HG03095 (cell line): ENCODE measurements at regions not wholly inside any gene's neighbourhood (a gene's known extent, or its start where the extent isn't known, plus 50 kb on each side); places are given as distances from the start of the nearest gene placed in this dataset.

Source experiments
- ATAC-seq: cut with Tn5 transposase; IDR thresholded peaks from one replicate; pipeline ENCODE4 v1.9.1; 2021; ENCODE audit warnings: moderate library complexity; ENCODE audit not compliant: unreplicated experiment

DNA sequence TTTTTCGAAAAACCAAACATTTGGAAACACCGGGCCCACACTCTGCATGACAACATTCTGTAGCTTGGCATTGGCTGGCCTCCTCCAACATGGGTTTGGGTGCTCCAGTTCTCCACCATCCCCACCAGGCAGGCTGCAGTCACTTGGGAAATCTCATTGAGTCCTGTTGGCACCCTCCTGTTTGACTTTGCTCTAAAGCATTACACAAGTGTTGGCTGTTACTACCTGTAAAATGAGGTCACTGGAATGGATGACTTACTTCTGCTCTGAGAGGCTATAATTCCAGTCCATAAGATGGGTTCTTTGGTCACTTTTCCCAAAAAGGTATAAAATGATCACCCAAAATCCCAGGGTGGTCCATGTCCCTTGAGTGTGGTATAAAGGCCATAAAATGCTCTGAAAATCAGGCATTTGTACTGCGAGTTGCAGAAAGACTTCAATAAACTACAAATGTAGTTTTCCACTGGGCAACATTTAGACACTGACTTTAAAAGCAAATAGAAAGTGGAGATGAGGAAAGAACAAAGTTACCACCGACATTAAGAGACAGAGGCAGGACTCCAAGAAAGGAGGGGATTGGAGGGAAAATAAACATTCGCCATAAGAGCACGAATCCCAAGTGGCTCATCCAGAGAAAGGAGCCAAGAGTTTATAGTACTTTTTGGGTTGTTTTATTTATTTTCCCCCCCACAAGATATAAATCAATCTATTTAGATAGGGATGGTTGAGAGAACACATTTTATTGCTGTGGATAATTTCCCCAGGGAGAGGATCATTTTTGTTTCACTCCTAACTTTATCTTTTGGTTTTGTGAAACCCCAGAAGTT, 295.1 kb downstream of the TLE1 start:
- no peak for ATAC-seq

DNA sequence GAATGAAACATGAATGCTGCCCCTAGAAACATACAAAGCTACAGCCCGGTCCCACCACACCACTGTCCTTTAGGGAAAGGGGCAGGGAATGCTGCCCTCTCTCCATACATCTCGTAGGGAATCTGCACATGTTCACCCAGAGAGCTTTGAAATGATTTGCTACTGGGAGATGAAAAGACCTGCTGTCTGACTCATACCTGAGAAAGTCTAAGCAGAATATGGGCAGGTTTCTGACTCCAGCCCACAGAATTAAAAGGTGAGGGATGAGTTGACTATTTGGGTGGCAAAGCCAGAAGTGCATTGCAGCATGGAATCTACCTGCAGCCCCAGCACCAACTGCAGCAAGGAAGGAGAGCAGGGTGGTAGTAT, 297.9 kb downstream of the TLE1 start:
- no peak for ATAC-seq

DNA sequence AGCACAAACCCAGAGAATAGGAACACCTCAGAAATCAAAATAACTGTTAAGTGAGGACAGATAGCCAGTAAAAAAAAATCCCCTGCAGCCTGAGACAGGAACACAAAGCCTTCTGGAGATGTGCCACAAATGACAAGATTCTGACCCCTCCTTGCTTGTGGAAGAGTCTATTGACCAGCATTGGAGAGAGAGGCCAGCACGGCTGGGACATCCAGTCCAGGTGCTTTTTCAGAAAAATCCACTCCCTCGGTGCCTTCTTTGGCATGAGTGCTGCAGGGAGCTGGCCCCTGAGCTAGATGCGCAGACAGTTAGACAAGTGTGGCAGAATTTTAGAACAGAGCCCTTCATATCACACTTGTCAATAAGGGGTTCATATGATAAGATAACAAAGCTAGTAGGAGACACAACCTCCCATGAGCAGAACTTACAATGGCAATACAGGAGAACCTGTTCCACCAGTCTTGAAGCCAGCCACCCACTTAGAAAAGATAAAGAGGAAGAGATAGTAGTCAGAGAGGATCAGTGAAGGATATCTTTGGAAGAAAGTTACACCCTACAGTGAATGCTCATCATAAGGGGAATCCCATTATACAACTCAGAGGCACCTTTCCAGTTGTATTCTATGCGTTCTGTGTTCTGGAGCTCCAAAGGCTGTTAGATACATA, 298.4 kb downstream of the TLE1 start:
- ATAC-seq = no peak

DNA sequence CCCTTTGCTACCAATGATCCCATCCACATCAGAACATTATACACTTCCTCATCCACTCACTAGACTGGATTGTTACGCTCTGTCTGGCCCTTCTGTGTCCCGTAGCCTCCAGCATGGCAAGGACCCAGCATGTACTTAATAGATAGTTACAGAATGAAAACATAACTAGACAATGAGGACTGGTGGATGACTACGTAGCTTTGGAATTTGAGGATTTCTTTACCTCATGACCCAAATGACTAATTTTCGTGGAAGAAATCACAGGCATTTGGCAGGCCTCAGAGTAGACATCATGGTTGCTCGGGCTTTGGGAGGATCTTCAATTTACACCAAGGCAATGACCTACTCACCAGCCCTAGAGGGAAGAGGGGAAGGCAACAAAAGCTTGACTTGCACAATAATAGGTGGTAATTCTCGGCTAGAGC, 299.8 kb downstream of the TLE1 start:
- ATAC-seq = no peak

DNA sequence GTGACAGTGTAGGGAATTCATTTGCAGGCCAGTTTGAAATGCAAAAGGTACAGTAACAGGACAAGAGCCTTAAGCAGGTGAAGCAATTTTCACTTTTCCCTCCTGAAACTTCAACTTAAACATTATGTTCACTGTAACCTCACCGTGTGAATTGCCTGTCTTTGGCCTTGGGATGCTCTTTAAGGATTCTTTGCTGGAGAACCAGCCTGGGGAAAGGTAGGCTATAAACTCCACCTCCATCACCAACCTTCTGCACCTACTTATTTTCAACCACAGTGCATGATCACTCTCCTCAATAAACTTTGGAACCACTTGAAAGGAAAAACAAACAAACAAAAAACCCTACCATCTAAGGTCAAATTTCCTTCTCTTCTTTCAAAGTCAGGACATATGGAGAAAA, 300.5 kb downstream of the TLE1 start:
- no peak for ATAC-seq

DNA sequence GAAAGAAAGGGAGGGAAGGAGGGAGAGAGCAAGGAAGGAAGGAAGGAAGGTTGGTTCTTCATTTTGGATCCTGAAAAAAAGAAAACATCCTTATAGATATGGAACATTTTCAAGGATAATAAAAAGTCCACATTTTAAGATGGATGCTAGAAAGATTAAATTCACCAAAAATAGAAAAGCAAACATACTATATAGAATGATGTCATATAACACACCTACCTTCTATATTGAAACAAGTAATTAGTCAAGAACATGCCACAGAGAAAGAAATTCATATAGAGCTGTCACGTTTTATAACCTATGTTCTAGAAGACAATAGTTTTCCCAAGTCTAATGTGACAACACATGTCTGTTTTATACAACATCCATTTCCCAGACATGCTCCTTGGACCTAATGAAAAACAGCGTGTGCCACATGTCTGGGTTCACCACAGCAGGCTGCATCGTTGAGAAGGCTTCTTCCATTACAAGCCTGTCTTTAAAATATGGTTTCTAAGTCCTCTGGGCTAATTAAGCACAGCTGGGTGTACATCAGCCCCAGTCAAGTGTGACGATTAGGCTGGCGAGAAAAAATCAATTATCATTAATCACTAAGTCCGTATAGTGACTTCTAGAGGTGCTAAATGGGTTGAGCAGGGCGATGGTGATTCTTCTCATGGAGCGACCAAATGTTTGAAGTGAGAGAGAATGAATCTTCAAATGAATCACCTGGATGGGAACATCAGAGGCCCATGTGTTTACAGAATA, 301.8 kb downstream of the TLE1 start:
- no peak for ATAC-seq

DNA sequence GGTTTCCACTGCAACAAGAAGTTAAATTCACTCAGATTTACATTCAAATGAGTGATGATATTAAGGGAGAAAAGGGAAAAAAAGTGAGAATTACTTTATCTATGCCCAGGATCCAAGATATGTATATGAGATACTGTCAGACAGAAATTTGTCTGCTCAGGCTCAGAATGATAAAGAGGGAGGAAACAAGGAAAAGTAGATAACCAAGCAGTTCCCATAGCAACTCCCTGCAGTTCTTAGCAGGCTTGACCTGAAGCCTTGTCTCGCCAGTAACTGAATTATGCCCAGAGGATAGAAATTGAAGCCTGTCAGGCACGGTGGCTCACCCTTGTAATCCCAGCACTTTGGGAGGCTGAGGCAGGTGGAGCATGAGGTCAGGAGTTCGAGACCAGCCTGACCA, 304.4 kb downstream of the TLE1 start:
- no peak for ATAC-seq

DNA sequence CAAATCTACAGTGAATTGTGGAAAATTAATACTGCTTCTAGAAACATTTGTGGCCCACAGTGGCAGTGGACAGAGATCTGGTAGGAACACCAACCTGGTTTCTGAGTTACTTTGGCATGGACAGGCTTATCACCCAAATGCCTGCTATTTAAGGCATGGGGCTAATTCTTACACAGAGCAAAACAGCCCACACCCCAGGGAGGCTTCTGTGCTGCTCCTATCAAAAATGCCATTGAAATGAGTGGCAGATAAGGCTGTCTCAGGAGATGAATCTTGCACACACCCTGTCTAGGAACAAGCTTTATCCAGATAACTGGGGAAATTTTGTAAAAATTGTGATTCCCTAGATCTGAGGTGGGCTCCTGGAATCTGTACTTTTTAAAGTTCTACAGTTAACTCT, 307.1 kb downstream of the TLE1 start:
- ATAC-seq = no peak

DNA sequence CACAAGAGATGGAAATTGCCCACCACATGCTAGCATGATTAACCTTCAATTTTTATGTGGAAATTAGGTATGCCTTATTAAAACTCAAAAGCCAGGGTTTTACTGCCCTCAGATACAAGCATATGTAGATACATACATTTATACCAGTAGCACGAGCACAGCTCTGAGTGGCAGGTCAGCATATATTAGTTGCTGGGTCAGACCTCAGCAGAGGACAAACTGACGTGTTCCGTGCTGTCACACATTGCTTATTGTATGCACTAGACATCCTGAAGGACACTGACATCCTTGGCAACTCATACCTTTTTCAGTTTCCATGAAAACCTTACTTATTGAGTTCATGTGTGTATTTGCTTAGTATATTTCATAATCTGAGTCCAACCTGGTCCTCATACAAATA, 307.7 kb downstream of the TLE1 start:
- ATAC-seq = no peak

DNA sequence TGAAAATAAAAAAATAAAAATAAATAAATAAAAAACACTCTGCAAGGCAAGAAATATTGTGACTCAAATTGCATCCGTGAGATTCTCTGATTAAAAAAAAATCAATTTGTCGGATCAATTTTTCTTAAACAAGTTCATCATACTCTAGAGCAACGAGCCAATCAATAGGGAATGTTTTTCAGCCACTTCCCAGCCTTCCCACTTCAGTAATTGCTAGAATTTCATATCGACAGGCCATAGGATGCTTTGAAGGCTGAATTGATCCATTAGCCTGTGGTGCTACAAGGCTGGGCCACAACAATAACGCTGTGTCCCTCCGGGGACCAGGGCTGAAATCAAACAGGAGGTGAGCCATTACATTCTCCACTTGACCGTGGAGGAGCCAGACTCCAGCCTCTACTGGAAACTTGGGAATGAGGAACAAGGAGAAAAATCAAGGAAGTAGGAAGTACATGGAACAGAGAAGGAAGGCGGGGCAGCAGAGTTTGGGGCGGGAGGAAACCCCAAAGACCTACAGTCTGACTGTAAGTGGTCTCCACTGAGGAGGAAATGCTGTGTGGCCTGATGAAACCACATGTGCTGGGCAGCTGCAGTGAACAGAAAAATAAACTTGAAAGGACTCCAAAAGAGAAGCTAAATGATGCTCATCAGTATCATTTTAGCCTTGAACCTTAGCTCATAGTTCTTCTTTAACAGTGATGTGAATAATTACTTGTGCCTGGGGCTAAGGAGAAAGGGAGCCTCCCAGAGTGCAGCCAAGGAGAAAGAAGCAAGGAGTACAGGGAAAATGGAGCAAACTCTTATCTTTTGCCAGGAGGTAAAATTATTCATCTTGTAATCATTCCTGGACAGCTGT, 308.6 kb downstream of the TLE1 start:
- no peak for ATAC-seq

DNA sequence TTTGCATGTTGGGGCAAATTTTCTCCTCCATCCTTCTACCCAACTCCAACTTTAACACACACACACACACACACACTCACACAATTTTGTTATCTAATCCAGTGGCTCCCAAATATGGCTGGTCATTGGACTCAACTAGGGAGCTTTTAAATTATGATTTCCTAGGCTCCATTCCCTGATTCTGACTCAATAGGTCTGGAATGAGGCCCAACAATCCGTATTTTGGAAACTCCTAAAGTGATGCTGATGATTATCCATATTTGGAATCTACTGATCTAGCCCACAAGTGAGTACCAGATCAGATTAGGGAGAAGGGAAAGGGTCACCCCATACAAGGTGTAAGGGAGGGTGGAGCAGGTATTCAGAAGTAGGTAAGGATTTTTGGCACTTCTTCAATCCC, 309.7 kb downstream of the TLE1 start:
- ATAC-seq = no peak

DNA sequence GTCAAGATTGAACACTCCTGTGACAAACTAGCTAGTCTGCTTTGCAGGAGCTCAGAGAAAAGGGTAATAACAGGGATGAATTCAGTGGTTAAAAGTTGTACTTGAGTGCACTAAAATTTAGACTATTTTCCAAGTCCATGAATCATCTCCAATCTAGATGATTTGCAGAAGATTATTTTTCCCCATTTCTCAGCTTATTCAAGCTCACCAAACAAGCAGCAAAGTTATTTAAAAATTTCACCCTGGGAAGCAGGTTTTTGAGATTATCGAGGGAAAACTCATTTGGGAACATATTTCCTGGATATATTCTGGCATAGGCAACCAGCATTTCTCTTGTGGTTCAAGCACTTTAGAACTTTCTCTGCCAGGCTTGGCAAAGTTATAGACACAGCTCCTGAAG, 311.4 kb downstream of the TLE1 start:
- no peak for ATAC-seq

DNA sequence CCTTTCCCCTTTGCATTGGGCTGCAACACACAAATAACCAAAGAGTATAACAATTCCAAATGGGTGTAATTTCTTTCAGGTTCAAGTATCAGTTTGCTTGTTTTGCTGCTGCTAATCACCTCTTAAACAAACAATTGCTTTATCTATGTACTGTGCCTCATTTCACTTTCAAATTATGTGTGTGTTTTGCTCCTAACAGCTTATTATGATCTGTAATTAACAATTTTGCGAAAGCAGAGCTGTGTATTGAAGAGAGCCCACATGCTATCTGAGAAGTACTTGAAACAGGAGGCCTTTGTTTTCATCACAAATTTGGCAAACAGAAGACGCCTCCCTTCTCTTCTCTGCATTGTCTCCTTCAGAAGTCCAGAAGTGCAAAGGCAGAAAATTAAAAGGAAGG, 312.0 kb downstream of the TLE1 start:
- ATAC-seq = no peak

DNA sequence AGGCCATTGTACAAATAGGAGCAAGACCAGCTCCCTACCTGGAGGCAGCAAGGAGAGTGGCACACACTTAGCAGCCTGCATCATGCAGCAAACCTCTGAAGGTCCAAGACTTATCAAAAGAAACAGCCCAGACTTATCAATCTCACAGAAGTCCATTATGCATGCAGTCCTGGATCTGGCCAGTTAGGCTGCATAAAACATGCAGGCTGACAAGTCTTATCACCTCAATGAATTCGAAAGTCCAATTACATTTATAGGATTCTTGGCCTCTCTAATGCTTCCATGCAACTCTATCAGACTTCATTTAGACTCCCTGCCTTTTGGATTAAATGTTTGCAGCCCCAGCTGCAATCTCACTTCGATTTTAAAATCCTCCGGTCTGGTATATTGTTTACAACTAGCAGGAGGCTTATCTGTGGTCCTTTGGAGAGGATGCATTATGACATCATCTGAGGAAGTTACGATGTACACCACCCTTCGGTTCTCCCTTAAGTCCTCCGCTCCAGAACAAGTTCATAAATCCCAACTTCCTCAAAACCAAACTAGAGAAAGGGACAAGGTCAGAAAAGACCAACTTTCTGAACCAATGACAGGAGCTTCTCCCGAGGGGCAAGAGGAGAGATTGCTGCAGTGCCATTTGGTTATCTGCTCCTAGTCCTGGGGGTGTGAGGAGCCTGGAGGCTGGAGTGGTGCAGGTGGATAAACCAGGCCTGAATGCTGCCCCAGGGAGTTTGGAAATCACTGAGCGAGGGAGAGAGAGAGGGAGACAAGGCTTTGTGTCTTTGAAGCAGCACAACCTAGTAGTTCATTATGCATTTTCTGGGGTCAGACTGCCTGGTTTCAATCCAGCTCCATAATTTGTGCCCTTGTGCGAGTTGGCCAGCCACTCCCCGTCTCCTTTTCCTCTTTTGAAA, 313.9 kb downstream of the TLE1 start:
- ATAC-seq = no peak

DNA sequence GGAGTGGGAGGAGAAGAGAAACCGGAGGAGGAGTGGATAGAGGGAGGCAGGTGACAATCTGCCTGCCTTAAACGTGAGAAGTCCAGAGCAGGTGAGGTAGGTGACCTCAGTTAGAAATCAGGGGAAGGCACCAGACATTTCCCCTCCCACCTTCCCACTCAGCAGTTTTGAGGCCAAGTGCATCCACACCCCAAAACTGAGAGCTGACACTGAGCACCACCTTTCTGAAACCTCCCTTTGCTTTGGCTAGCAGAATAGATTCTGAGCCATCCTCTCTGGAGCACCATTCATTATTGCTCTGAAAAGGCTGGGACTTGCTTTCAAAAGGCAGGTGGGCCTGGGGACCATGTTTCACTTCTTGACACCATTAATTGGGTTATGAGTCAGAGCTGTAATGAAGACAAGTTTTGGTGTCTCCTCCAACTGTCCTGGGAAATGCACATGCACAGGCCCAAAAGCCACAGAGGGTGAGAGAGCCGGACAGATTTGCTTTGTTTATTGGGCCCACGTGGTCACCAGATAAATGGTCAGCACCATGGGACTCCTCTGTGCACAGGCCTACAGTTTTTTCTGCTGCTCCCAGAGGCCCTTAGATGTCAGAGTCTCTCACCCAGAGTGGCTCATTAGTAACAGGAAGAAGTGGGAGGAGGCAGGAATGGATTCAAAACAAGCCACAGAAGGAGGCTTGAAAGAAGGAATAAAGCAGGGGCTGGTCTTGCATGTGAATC, 314.7 kb downstream of the TLE1 start:
- ATAC-seq = no peak

DNA sequence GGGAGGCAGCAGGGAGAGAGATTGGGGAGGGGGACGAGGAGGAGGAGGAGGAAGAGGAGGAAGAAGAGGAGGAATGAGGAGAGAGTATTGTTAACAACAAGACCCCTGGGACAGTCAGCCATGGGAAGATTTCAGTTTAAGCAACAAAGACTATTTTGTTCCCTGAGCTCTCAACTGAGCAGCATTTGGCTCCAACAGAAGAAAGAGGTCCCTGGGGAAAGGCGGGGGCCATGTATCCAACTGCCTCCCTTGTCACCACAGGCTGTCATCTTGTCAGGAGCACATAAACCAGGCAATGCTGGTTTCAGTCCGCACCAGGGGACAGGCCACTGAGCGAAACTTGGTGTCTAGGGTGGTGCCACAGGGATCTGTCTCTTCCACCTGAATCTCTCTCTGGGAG, 316.1 kb downstream of the TLE1 start:
- no peak for ATAC-seq

DNA sequence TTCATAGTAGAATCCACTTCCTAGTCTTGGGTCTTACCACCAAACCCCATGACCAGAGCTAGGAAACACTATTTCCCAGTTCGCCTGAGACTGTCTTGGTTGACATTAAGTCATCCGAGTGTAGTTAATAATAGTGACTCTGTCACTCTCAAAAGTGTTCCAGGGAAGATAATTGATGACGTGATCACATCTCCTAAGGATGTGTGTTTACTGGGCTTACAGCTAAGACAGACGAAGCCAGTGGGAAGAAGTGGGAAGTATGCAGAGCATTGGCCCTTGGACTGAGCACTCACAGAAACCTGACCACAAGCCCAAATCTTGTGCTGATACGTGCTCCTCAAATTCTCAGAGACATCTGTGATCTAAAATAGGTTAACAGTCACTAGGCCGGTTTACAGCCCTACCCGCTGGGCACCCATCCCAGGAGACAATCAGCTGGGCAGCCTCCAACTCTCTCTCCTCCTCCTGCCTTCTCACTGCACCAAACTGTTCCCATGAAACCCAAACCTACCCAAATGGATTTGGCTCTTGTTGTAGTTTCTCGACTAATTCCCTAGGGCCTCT, 316.6 kb downstream of the TLE1 start:
- no peak for ATAC-seq

DNA sequence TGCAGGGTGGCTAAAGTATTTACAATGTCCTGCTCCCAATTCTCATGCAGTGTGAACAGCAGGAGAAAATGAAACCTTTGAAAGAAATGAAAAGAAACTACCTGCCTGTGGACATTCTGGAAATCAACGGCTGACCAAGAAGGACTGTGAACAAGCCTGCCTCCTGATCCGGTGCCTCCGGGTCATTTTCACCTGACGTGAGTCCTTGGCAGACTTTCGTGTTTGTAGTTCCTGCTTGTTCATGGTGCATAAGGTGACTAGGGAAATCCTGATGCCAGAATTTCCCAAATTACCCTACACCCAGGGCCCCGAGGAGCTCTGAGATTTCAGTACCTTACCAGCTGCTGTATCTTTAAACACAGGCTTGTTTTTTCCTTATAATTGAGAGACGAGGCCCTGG, 317.5 kb downstream of the TLE1 start:
- ATAC-seq = no peak

DNA sequence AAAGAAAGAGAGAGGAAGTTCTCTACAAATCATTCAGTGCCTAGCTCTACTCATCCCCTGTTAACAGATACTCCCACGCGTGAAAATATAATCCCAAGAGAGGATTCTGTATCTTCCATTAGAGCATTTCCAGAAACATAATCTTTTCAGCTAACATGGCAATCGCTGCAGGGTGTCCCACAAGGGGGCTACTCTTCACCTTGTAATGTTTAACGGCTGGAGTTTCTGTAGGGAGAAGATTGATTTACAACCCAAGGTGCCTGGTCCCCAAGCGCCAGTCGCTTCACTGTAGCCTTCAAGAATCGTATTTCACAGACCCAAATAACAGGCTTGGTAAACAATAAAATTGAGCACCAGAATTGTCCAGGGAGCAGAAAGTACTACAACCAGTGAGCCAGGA, 318.7 kb downstream of the TLE1 start:
- no peak for ATAC-seq
